ENCODE measurements at regions not wholly inside any gene's neighbourhood (a gene's known extent, or its start where the extent isn't known, plus 50 kb on each side); places are given as distances from the start of the nearest gene placed in this dataset.

- TF ChIP-seq MXD4 (CRISPR knock-in tag; IDR thresholded peaks at IDR 0.05; ENCODE audit: borderline replicate concordance): no peak
- TF ChIP-seq, protein P1, sequence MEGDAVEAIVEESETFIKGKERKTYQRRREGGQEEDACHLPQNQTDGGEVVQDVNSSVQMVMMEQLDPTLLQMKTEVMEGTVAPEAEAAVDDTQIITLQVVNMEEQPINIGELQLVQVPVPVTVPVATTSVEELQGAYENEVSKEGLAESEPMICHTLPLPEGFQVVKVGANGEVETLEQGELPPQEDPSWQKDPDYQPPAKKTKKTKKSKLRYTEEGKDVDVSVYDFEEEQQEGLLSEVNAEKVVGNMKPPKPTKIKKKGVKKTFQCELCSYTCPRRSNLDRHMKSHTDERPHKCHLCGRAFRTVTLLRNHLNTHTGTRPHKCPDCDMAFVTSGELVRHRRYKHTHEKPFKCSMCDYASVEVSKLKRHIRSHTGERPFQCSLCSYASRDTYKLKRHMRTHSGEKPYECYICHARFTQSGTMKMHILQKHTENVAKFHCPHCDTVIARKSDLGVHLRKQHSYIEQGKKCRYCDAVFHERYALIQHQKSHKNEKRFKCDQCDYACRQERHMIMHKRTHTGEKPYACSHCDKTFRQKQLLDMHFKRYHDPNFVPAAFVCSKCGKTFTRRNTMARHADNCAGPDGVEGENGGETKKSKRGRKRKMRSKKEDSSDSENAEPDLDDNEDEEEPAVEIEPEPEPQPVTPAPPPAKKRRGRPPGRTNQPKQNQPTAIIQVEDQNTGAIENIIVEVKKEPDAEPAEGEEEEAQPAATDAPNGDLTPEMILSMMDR (IDR thresholded peaks at IDR 0.05): no peak
- no peak for TF ChIP-seq CREB1 (CRISPR knock-in tag; IDR thresholded peaks at IDR 0.05)
- no peak for TF ChIP-seq TEAD1 (CRISPR knock-in tag; IDR thresholded peaks at IDR 0.05)
- no peak for TF ChIP-seq JUN (CRISPR knock-in tag; IDR thresholded peaks at IDR 0.05)
- TF ChIP-seq TCF7 (CRISPR knock-in tag; IDR thresholded peaks at IDR 0.05; ENCODE audit: low read depth): no peak
- TF ChIP-seq ARID4B (CRISPR knock-in tag; IDR thresholded peaks at IDR 0.05; ENCODE audit: borderline replicate concordance): no peak
- TF ChIP-seq ETV6 (CRISPR knock-in tag; IDR thresholded peaks at IDR 0.05): no peak
- no peak for TF ChIP-seq USF1 (CRISPR knock-in tag; IDR thresholded peaks at IDR 0.05)
Measured at GRCh38 chr1:68770817-68771216, 273.9 kb upstream of the DEPDC1 start.

Measured in WTC11 (cell line).